SHP77 (cell line): ENCODE measurements at regions not wholly inside any gene's neighbourhood (a gene's known extent, or its start where the extent isn't known, plus 50 kb on each side); places are given as distances from the start of the nearest gene placed in this dataset.
"Not testable (repeated sequence)": the region's sequence is repeated elsewhere in the genome, so short reads cannot be mapped to it uniquely, and the experiment has no call there.

Experiments used
- DNase-seq, 2 experiments: peaks; one replicate each; lab custom pipeline; 2025; lab: John Stamatoyannopoulos, UW

DNA sequence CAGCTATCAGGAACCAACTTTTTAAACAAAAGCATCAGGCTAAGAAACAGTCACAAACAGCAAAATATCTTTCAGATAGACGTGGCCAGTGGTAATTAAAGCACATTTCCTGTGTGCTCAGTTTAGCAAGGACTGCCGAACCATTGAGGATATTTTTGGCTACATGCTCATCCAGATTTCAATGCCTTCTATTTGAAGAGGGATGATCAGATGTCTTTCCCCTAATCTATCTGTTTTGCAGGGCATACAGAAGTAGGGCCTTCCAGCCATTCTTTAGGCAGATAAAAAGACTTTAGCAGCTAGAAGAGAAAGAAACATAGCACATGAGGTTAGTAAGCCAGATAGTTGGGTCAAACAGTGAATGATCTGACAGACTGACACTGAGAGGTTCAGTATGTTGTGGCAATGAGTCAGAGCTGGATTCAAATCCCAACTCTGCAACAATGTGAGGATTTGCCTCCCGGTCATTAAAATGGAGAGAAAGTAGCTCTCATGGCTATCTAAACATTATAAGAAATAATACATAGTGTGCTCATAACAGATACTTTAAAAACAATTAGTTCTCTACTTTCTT is 100.0 kb upstream of the PRKG2 start:
- peak; percentile 48 to 63 for DNase-seq

DNA sequence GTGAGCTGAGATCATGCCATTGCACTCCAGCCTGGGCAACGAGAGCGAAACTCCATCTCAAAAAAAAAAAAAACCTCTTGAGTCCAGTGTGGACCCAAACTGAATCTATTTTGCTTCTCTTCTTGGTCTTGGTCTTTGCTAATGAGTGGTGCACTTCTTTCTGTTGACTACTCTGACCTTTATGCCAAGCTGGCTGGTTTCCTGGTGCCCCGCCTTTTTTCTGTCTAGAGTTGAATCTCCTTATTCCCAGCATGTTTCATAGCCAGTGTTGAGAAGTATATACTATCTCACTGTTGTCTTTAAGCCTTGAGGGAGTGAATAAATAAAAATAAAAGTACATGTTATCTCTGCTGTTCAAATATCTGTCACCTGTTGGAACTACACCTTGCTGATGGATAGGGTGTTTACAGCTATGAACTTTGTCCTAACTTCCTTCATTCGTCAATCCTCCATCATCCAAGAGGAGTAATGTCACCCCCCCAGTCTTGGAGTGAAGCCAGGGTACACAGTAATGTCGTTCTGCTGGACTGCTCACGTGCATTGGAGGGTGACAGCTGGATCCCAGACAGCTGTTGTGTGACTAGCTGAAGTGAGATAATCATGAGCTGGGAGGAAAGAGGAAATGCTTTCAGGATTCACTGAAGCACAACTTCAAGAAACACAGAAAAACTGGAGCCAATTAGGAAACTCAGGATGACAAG is 99.3 kb upstream of the PRKG2 start:
- peak; percentile 91 to 92 for DNase-seq

DNA sequence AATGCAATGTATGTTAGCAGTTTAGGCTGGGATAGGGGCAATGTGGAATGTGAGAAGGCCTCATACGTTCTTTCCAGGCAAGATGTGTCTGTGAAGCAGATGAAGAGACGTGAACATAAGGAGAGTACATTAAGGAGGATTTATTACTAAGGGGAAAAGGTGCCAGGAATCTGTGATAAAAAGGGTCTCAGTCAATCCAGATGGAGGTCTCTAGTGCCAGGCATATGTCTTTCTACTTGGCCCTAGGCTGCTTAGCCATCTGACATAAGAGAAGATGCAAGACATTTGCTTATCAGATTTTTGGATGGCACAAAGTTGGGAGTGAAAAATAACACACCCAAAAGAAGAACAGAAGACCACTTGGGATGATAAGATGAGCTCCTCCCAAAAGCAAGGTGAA is 93.0 kb upstream of the PRKG2 start:
- no peak for DNase-seq

DNA sequence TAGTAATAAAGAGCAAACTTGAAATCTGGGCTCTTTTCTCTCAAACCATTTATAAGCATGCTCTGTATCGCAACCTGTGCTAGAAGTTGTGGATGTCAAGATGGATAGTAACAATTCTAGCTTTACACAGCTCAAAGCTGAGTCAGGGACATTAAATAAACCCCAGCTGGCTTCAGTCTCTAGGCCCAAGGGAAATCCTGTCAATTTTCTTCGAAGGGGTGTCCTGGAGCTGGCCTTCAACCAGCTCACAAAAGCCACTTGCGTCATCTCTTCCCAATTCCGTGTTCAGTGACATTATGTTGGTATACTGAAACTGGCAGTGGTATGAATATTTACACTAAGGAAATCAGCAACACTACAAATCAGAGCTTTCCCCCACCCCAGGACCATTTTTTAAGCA is 89.8 kb upstream of the PRKG2 start:
- no peak for DNase-seq

DNA sequence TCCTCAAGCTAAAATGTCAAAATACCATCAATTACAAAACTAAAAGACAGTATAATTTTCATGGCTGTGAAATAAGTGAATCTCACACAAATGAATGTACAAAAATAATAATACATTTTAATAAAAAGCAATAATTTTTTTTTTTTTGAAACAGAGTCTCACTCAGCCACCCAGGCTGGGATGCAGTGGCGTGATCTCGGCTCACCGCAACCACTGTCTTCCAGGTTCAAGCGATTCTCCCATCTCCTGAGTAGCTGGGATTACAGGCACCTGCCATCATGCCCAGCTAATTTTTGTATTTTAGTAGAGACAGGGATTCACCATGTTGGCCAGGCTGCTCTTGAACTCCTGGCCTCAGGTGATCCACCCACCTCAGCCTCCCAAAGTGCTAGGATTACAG is 85.3 kb upstream of the PRKG2 start:
- DNase-seq: not testable (repeated sequence)

DNA sequence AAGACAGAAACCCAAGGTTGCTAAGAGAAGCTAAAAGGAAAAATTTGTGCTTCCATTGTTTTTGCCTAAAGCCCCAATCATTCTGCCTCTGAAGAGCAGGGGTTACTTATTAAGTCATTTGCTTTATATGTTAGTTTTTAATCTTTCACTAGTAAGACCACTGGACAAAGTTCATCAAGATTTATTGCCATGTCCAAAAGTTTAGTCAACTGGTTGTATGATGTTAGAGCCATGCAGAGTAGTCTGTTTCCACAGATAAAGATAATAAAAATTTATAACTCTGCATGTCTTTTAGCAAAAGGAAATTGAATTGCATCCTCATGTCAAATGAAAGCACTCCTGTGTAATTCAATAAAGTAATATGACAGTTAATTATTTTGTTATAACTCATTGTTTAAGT is 75.8 kb upstream of the PRKG2 start:
- no peak for DNase-seq

DNA sequence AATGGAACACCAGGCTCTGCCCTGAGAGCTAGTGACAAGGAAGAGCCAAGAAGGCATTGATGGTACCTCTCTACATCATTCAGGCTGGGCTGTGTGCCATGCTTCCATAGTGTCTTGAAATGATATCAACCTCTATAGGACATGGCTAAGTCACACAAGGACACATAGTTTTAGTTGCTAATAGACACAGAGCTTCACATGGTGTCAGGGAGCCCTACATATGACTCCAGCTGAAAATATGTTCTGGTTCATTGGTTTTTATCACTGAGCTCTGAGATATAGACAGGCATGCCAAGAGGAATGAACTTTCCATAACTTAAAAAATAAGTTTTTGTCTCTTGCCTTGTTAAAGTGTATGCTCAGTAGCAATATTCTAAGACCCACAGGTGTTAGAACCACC is 72.1 kb upstream of the PRKG2 start:
- DNase-seq: no peak

DNA sequence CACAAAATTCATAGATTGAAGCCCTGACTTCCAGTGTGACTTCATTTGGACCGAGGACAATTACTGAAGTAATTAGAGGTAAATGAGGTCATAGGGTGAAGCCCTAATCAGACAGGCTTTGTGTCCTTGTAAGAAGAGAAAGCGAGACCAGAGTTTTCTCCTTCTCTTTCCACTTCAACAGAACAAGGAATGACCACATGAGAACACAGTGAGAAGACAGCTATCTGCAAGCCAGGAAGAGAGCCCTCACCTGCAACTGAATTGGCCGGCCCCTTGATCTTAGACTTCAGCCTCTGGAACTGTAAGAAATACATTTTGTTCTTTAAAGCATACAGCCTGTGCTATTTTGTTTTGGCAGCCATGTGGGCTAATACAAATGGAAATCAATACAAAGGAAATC is 67.1 kb upstream of the PRKG2 start:
- DNase-seq: no peak

DNA sequence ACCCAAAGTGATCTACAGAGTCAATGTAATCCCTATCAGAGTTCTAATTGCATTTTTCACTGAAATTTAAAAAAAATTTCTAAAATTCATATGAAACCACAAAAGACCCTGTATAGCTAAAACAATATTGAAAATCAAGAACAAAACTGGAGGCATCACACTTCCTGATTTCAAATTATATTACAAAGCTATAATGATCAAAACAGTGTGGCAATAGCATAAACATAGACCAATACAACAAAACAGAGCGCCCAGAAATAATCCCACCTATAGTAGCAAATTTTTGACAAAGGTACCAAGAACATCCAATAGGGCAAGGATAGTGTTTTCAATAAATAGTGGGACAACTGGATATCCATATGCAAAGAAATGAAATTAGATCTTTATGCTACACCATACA is 59.4 kb upstream of the PRKG2 start:
- DNase-seq: no peak

DNA sequence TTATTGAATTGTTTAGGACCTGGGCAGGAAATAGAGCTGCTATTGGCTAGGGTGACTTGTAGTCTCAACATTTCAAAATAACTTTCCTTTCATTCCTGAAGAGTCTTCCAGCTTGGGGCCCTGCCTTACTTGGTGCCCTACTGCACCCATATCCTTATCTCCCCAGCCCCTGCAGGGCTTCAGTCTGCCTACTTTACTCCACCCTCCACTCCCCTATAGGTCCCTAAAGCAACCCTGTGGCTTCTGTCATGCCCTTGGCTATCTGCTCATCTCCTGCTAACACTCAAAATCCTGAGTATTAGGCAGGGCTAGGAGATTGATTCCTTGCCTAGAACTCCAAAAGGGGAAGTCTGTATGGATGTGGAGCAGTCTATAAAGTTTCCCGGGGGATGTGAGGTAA is 57.6 kb upstream of the PRKG2 start:
- no peak for DNase-seq
